ENCODE measurements at regions not wholly inside any gene's neighbourhood (a gene's known extent, or its start where the extent isn't known, plus 50 kb on each side); places are given as distances from the start of the nearest gene placed in this dataset.

DNA sequence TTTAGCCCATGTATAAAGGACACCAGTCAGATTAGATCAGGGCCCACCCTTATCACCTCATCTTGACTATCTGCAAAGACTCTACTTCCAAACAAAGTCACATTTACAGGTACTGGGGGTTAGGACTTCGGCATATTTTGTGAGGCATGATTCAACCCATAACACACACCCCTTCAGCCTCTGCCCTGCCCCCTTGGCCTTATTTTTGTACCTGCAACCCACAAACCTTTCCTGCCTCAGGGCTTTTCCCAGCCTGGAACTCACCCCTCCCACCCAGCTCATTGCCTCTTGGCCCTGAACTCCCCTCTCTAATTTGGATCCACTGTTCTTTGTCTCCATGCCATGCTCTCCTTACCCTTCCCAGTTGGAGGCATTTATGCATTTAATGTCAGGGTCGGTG is 1116.9 kb downstream of the TBC1D22A start:
- Histone ChIP-seq H3K27ac (replicated peaks) (no peak overlapping the region), H3K4me3 (replicated peaks; ENCODE audit: insufficient read depth, low read length) (no peak overlapping the region), H3K27me3 (ENCODE audit: insufficient read depth, poor library complexity, severe bottlenecking) (no peaks in the 10 kb centered on the region)
- no peak for DNase-seq (ENCODE audit: low read depth in 1 of 2, low spot score in 1 of 2)
- TF ChIP-seq SPI1 (IDR thresholded peaks at IDR 0.05; ENCODE audit: borderline replicate concordance, low read depth) = no peak
- TF ChIP-seq CTCF (IDR thresholded peaks at IDR 0.05; ENCODE audit: insufficient read depth, low read length) = no peak
- TF ChIP-seq REST (IDR thresholded peaks at IDR 0.05; ENCODE audit: insufficient replicate concordance, low read depth) = no peak
- no peak for TF ChIP-seq POLR2AphosphoS5 (IDR thresholded peaks at IDR 0.05; ENCODE audit: low read depth)
- TF ChIP-seq GABPA (IDR thresholded peaks at IDR 0.05; ENCODE audit: low read depth) = no peak

GRCh38 chr22:47878460-47878859 is 1116.0 kb downstream of the TBC1D22A start:
- no peak for DNase-seq (ENCODE audit: low read depth in 1 of 2, low spot score in 1 of 2)
- TF ChIP-seq REST (IDR thresholded peaks at IDR 0.05; ENCODE audit: insufficient replicate concordance, low read depth) (no peak), POLR2AphosphoS5 (IDR thresholded peaks at IDR 0.05; ENCODE audit: low read depth) (no peak), GABPA (IDR thresholded peaks at IDR 0.05; ENCODE audit: low read depth) (no peak), CTCF (IDR thresholded peaks at IDR 0.05; ENCODE audit: insufficient read depth, low read length) (no peak), SPI1 (IDR thresholded peaks at IDR 0.05; ENCODE audit: borderline replicate concordance, low read depth) (no peak)

GRCh38 chr22:47872761-47873535 is 1110.5 kb downstream of the TBC1D22A start:
- no peak for TF ChIP-seq CTCF (IDR thresholded peaks at IDR 0.05; ENCODE audit: insufficient read depth, low read length)
- no peak overlapping the region for H3K4me3 ChIP-seq (replicated peaks; ENCODE audit: insufficient read depth, low read length)
- no peak overlapping the region for H3K27ac ChIP-seq (replicated peaks)
- no peak for DNase-seq (ENCODE audit: low read depth in 1 of 2, low spot score in 1 of 2)
- H3K27me3 ChIP-seq (ENCODE audit: insufficient read depth, poor library complexity, severe bottlenecking) = no peaks in the 10 kb centered on the region

More at GRCh38 chr22:47878460-47878859, 1116.0 kb downstream of the TBC1D22A start:
- Histone ChIP-seq H3K27ac (replicated peaks) (no peak overlapping the region), H3K4me3 (replicated peaks; ENCODE audit: insufficient read depth, low read length) (no peak overlapping the region), H3K27me3 (ENCODE audit: insufficient read depth, poor library complexity, severe bottlenecking) (no peaks in the 10 kb centered on the region)

DNA sequence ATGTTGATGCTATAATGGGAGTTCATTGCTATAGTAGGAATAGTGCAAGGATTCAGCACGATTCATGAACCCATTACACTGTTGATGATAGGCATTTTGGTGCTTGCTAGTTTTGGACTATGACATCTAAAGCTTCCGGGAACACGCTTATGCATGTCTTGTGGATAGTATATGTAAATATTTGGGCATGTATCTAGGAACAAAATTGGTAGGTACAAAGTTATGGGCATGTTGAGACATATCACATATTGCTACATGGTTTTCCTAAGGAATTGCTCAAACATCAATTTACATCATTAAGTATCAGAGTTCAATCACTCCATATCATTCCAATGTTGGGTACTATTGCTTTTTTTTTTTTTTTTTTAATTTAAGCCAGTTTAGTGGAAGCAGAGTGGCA is 1103.2 kb downstream of the TBC1D22A start:
- H3K4me3 ChIP-seq (replicated peaks; ENCODE audit: insufficient read depth, low read length) = no peak overlapping the region
- no peak for TF ChIP-seq CTCF (IDR thresholded peaks at IDR 0.05; ENCODE audit: insufficient read depth, low read length)
- TF ChIP-seq GABPA (IDR thresholded peaks at IDR 0.05; ENCODE audit: low read depth) = no peak
- TF ChIP-seq SPI1 (IDR thresholded peaks at IDR 0.05; ENCODE audit: borderline replicate concordance, low read depth) = no peak
- TF ChIP-seq REST (IDR thresholded peaks at IDR 0.05; ENCODE audit: insufficient replicate concordance, low read depth) = no peak
- TF ChIP-seq POLR2AphosphoS5 (IDR thresholded peaks at IDR 0.05; ENCODE audit: low read depth) = no peak
- DNase-seq (ENCODE audit: low read depth in 1 of 2, low spot score in 1 of 2) = no peak
- no peaks in the 10 kb centered on the region for H3K27me3 ChIP-seq (ENCODE audit: insufficient read depth, poor library complexity, severe bottlenecking)
- H3K27ac ChIP-seq (replicated peaks) = no peak overlapping the region

Data from HL-60 (cell line).